HG02981 (cell line): ENCODE measurements at regions not wholly inside any gene's neighbourhood (a gene's known extent, or its start where the extent isn't known, plus 50 kb on each side); places are given as distances from the start of the nearest gene placed in this dataset.

Experiments used
- ATAC-seq: cut with Tn5 transposase; IDR thresholded peaks from one replicate; pipeline ENCODE4 v1.9.1; 2021; ENCODE audit warnings: mild to moderate bottlenecking, moderate library complexity; ENCODE audit not compliant: unreplicated experiment

- ATAC-seq, result no peak
Measured at GRCh38 chr4:184310881-184311709, 93.4 kb upstream of the ENPP6 start.

GRCh38 chr4:184310171-184310567 is 92.5 kb upstream of the ENPP6 start:
- ATAC-seq, result no peak

GRCh38 chr4:184309241-184310170 is 91.8 kb upstream of the ENPP6 start:
- no peak for ATAC-seq

GRCh38 chr4:184306949-184307348 is 89.3 kb upstream of the ENPP6 start:
- ATAC-seq, result no peak

- ATAC-seq, result no peak
Measured at GRCh38 chr4:184306470-184306869, 88.8 kb upstream of the ENPP6 start.

GRCh38 chr4:184300816-184301215 is 83.1 kb upstream of the ENPP6 start:
- ATAC-seq, result no peak

GRCh38 chr4:184298254-184298653 is 80.6 kb upstream of the ENPP6 start:
- ATAC-seq, result no peak

- no peak for ATAC-seq
Measured at GRCh38 chr4:184295206-184295605, 77.5 kb upstream of the ENPP6 start.

- no peak for ATAC-seq
Measured at GRCh38 chr4:184294606-184295133, 77.0 kb upstream of the ENPP6 start.

- no peak for ATAC-seq
Measured at GRCh38 chr4:184293552-184293951, 75.9 kb upstream of the ENPP6 start.

- no peak for ATAC-seq
Measured at GRCh38 chr4:184292877-184293276, 75.2 kb upstream of the ENPP6 start.

GRCh38 chr4:184292465-184292867 is 74.8 kb upstream of the ENPP6 start:
- no peak for ATAC-seq

- no peak for ATAC-seq
Measured at GRCh38 chr4:184289179-184289535, 71.5 kb upstream of the ENPP6 start.

- peak; percentile 65 for ATAC-seq
Measured at GRCh38 chr4:184288451-184289178, 70.9 kb upstream of the ENPP6 start.

- ATAC-seq, result no peak
Measured at GRCh38 chr4:184287697-184288255, 70.1 kb upstream of the ENPP6 start.

GRCh38 chr4:184286358-184286757 is 68.7 kb upstream of the ENPP6 start:
- ATAC-seq, result no peak

GRCh38 chr4:184284742-184285141 is 67.1 kb upstream of the ENPP6 start:
- no peak for ATAC-seq

- ATAC-seq, result no peak
Measured at GRCh38 chr4:184284336-184284690, 66.6 kb upstream of the ENPP6 start.

GRCh38 chr4:184283659-184284335 is 66.1 kb upstream of the ENPP6 start:
- ATAC-seq, result no peak
